Trophoblast cell (in vitro differentiated cells and primary cell): ENCODE measurements at regions not wholly inside any gene's neighbourhood (a gene's known extent, or its start where the extent isn't known, plus 50 kb on each side); places are given as distances from the start of the nearest gene placed in this dataset.

Experiments used
- DNase-seq, 2 donors: peaks; one replicate each; pipeline ENCODE4 v3.0.0-alpha.2; 2016
- H2AFZ ChIP-seq: 2 replicates; pipeline ENCODE4 v1.6.1; 2013; ENCODE audit warnings: low read length, moderate library complexity, mild to moderate bottlenecking; ENCODE audit not compliant: insufficient read depth, poor library complexity
- H2AK5ac ChIP-seq: 2 replicates; pipeline ENCODE4 v1.6.1; 2013; ENCODE audit warnings: mild to moderate bottlenecking, low read length
- H2BK120ac ChIP-seq: 2 replicates; pipeline ENCODE4 v1.6.1; 2013; ENCODE audit warnings: low read length, mild to moderate bottlenecking, moderate library complexity; ENCODE audit not compliant: insufficient read depth, poor library complexity
- H2BK12ac ChIP-seq: 2 replicates; pipeline ENCODE4 v1.6.1; 2013; ENCODE audit warnings: mild to moderate bottlenecking, low read length, moderate library complexity
- H2BK5ac ChIP-seq: 2 replicates; pipeline ENCODE4 v1.6.1; 2013; ENCODE audit warnings: low read length, low read depth, moderate library complexity, mild to moderate bottlenecking; ENCODE audit not compliant: poor library complexity
- H3K14ac ChIP-seq: 2 replicates; pipeline ENCODE4 v1.6.1; 2013; ENCODE audit warnings: mild to moderate bottlenecking, low read length
- H3K18ac ChIP-seq: 2 replicates; pipeline ENCODE4 v1.6.1; 2013; ENCODE audit warnings: mild to moderate bottlenecking, low read length
- H3K23ac ChIP-seq: 2 replicates; pipeline ENCODE4 v1.6.1; 2013; ENCODE audit warnings: low read length
- H3K27ac ChIP-seq: 2 replicates; pipeline ENCODE4 v1.5.1; 2013; ENCODE audit warnings: low read depth, mild to moderate bottlenecking, inconsistent platforms, low read length, moderate library complexity
- H3K27me3 ChIP-seq: 2 replicates; pipeline ENCODE4 v1.6.1; 2013; ENCODE audit warnings: inconsistent platforms, mild to moderate bottlenecking, low read length, moderate library complexity; ENCODE audit not compliant: insufficient read depth
- H3K36me3 ChIP-seq, 2 experiments: 1 replicate in 1 of 2; 2 replicates in 1 of 2; pipeline ENCODE4 v1.6.1; 2013; ENCODE audit warnings: low read length in 2 of 2, mild to moderate bottlenecking in 2 of 2, moderate library complexity in 1 of 2; ENCODE audit not compliant: insufficient read depth in 2 of 2, control insufficient read depth in 1 of 2
- H3K4ac ChIP-seq: 2 replicates; pipeline ENCODE4 v1.6.1; 2013; ENCODE audit warnings: low read depth, mild to moderate bottlenecking, low read length, moderate library complexity
- H3K4me1 ChIP-seq, 2 experiments: 1 replicate in 1 of 2; 2 replicates in 1 of 2; pipeline ENCODE4 v1.6.1; 2013; ENCODE audit warnings: low read length in 2 of 2, mild to moderate bottlenecking in 2 of 2, moderate library complexity in 1 of 2; ENCODE audit not compliant: insufficient read depth in 2 of 2, control insufficient read depth in 1 of 2
- H3K4me2 ChIP-seq: 2 replicates; pipeline ENCODE4 v1.6.1; 2013; ENCODE audit warnings: inconsistent platforms, mild to moderate bottlenecking, low read length, moderate library complexity
- H3K4me3 ChIP-seq: 2 replicates; pipeline ENCODE4 v1.5.1; 2013; ENCODE audit warnings: mild to moderate bottlenecking, low read depth, low read length, inconsistent platforms
- H3K79me1 ChIP-seq: one replicate; pipeline ENCODE4 v1.6.1; 2013; ENCODE audit warnings: low read length
- H3K79me2 ChIP-seq: 2 replicates; pipeline ENCODE4 v1.6.1; 2013; ENCODE audit warnings: low read length, mild to moderate bottlenecking; ENCODE audit not compliant: control insufficient read depth, insufficient read depth, poor library complexity
- H3K9ac ChIP-seq: 2 replicates; pipeline ENCODE4 v1.6.1; 2013; ENCODE audit warnings: mild to moderate bottlenecking, low read length
- H3K9me3 ChIP-seq: 2 replicates; pipeline ENCODE4 v1.6.1; 2013; ENCODE audit warnings: low read depth, mild to moderate bottlenecking, control low read depth, inconsistent platforms, low read length; ENCODE audit not compliant: insufficient read depth
- H4K12ac ChIP-seq: 2 replicates; pipeline ENCODE4 v1.6.1; 2013; ENCODE audit warnings: low read depth, mild to moderate bottlenecking, low read length, moderate library complexity
- H4K8ac ChIP-seq: 2 replicates; pipeline ENCODE4 v1.6.1; 2013; ENCODE audit warnings: low read depth, mild to moderate bottlenecking, low read length, moderate library complexity
- H4K91ac ChIP-seq: one replicate; pipeline ENCODE4 v1.6.1; 2013; ENCODE audit warnings: low read depth, mild to moderate bottlenecking, low read length, moderate library complexity
- WGBS: extraction: QIAGEN DNeasy Blood & Tissue Kit; methylation state at CpG from one replicate; pipeline ENCODE4 v1.1.7; 2013; ENCODE audit warnings: missing lambda C conversion rate; ENCODE audit not compliant: insufficient read length, insufficient coverage; ENCODE audit errors: extremely low coverage; 5-methylcytosine and 5-hydroxymethylcytosine counted together

DNA sequence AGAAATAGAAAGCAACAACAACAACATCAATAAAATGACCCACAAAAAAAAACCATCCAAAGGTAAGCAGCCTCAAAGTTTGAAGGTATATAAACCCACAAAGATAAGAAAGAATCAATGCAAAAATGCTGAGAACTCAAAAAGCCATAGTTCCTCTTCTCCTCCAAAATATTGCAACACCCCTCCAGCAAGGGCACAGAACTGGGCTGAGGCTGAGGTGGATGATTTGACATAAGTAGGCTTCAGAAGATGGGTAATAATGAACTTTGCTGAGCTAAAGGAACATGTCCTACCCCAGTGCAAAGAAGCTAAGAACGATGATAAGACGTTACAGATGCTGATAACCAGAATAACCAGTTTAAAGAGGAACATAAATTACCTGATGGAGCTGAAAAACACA is 188.8 kb upstream of the BTBD3 start:
- no CpG with 5 or more reads among the region's 2 CpGs for WGBS

GRCh38 chr20:11729806-11730205 is 187.9 kb upstream of the BTBD3 start:
- Histone ChIP-seq H2AK5ac (no peak overlapping the region), H2BK120ac (no peak overlapping the region), H3K14ac (no peak overlapping the region), H2BK5ac (no peak overlapping the region), H2AFZ (no peak overlapping the region), H3K9me3 (peaks cover 2% of the 10 kb centered on the region), H4K12ac (no peak overlapping the region), H3K4me1 (peaks cover 0 to 2% of the 10 kb centered on the region in 2 experiments), H2BK12ac (no peak overlapping the region), H3K4me3 (no peak overlapping the region), H3K4ac (no peak overlapping the region), H3K36me3 (no peaks in the 10 kb centered on the region), H3K4me2 (no peak overlapping the region), H4K8ac (no peak overlapping the region), H3K27me3 (no peaks in the 10 kb centered on the region), H3K9ac (no peak overlapping the region), H3K18ac (no peak overlapping the region), H3K23ac (no peak overlapping the region), H4K91ac (no peak overlapping the region), H3K79me1 (no peaks in the 10 kb centered on the region), H3K27ac (no peak overlapping the region), H3K79me2 (no peaks in the 10 kb centered on the region)
- no peak for DNase-seq
- WGBS = no CpG with 5 or more reads among the region's 1 CpG

More for the DNA sequence above, 188.8 kb upstream of the BTBD3 start:
- H2BK12ac ChIP-seq = no peak overlapping the region
- no peak overlapping the region for H2AFZ ChIP-seq
- no peak overlapping the region for H3K27ac ChIP-seq
- H4K12ac ChIP-seq = no peak overlapping the region
- no peaks in the 10 kb centered on the region for H3K36me3 ChIP-seq
- H3K14ac ChIP-seq = no peak overlapping the region
- H3K9me3 ChIP-seq = peaks cover 2% of the 10 kb centered on the region
- H3K79me2 ChIP-seq = no peaks in the 10 kb centered on the region
- H3K18ac ChIP-seq = no peak overlapping the region
- no peak overlapping the region for H2AK5ac ChIP-seq
- peaks cover 0 to 2% of the 10 kb centered on the region in 2 experiments for H3K4me1 ChIP-seq
- no peak overlapping the region for H2BK5ac ChIP-seq
- no peak overlapping the region for H2BK120ac ChIP-seq
- H3K4me2 ChIP-seq = no peak overlapping the region
- no peaks in the 10 kb centered on the region for H3K27me3 ChIP-seq
- no peak overlapping the region for H3K4me3 ChIP-seq
- H3K9ac ChIP-seq = no peak overlapping the region
- no peak overlapping the region for H3K4ac ChIP-seq
- no peak for DNase-seq
- H4K91ac ChIP-seq = no peak overlapping the region
- no peaks in the 10 kb centered on the region for H3K79me1 ChIP-seq
- no peak overlapping the region for H4K8ac ChIP-seq
- no peak overlapping the region for H3K23ac ChIP-seq

DNA sequence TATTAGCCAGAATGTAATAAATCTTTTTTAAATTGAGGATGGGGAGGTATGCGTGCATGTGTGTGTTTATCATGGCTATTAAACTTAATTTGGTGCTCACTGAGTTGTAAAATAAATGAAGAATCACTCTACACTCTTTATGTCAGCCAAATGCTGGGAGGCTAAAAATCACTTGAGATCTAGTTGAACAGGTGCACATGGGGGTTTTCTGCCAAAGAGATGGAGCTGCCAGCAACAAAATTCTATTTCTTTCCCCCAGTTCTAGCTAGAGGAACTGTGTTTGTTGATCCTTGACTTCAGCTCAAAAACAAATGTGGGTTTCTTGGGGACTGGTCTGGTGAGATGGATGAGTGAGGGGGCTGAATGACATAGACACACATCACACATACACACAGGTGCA is 183.3 kb upstream of the BTBD3 start:
- no peak overlapping the region for H3K23ac ChIP-seq
- H3K36me3 ChIP-seq = no peaks in the 10 kb centered on the region
- no peak overlapping the region for H2BK120ac ChIP-seq
- H3K79me2 ChIP-seq = no peaks in the 10 kb centered on the region
- H3K4ac ChIP-seq = no peak overlapping the region
- H3K9me3 ChIP-seq = no peaks in the 10 kb centered on the region
- no peak overlapping the region for H2AK5ac ChIP-seq
- no peak overlapping the region for H3K4me3 ChIP-seq
- no CpG with 5 or more reads among the region's 1 CpG for WGBS
- H4K12ac ChIP-seq = no peak overlapping the region
- H2AFZ ChIP-seq = no peak overlapping the region
- no peaks in the 10 kb centered on the region for H3K79me1 ChIP-seq
- no peaks in the 10 kb centered on the region for H3K4me1 ChIP-seq
- H3K18ac ChIP-seq = no peak overlapping the region
- H2BK5ac ChIP-seq = no peak overlapping the region
- DNase-seq = no peak
- H3K27me3 ChIP-seq = no peaks in the 10 kb centered on the region
- no peak overlapping the region for H3K14ac ChIP-seq
- H3K9ac ChIP-seq = no peak overlapping the region
- no peak overlapping the region for H3K4me2 ChIP-seq
- no peak overlapping the region for H4K91ac ChIP-seq
- no peak overlapping the region for H2BK12ac ChIP-seq
- H3K27ac ChIP-seq = no peak overlapping the region
- no peak overlapping the region for H4K8ac ChIP-seq

GRCh38 chr20:11738852-11739251 is 178.8 kb upstream of the BTBD3 start:
- DNase-seq = no peak
- Histone ChIP-seq H3K4me2 (no peak overlapping the region), H4K91ac (no peak overlapping the region), H2BK12ac (no peak overlapping the region), H3K4ac (no peak overlapping the region), H4K8ac (no peak overlapping the region), H3K27me3 (no peaks in the 10 kb centered on the region), H3K18ac (no peak overlapping the region), H3K27ac (no peak overlapping the region), H3K36me3 (no peaks in the 10 kb centered on the region), H2BK5ac (no peak overlapping the region), H2AK5ac (no peak overlapping the region), H3K79me1 (no peaks in the 10 kb centered on the region), H3K9ac (no peak overlapping the region), H3K79me2 (no peaks in the 10 kb centered on the region), H2BK120ac (no peak overlapping the region), H3K4me3 (no peak overlapping the region), H3K4me1 (no peaks in the 10 kb centered on the region), H3K9me3 (no peaks in the 10 kb centered on the region), H3K23ac (no peak overlapping the region), H3K14ac (no peak overlapping the region), H2AFZ (no peak overlapping the region), H4K12ac (no peak overlapping the region)
- no CpG with 5 or more reads among the region's 1 CpG for WGBS
